ENCODE measurements at regions not wholly inside any gene's neighbourhood (a gene's known extent, or its start where the extent isn't known, plus 50 kb on each side); places are given as distances from the start of the nearest gene placed in this dataset.

GRCh38 chr7:131174855-131175254 lies 152.8 kb upstream of the MKLN1 start:
- no peaks in the 10 kb centered on the region for H3K4me1 Mint-ChIP-seq (ENCODE audit: unreplicated experiment)
- no peak for DNase-seq (ENCODE audit: extremely low spot score, unreplicated experiment)
- H3K27ac Mint-ChIP-seq, result no peak overlapping the region
- peaks cover 3% of the 10 kb centered on the region for H3K27me3 Mint-ChIP-seq
- no peak overlapping the region for H3K4me3 Mint-ChIP-seq
- no peak for TF ChIP-seq CTCF (conservative IDR thresholded peaks at IDR 0.05)
- no peaks in the 10 kb centered on the region for H3K9me3 Mint-ChIP-seq
- no peaks in the 10 kb centered on the region for H3K36me3 Mint-ChIP-seq

- H3K4me1 Mint-ChIP-seq (ENCODE audit: unreplicated experiment), result no peaks in the 10 kb centered on the region
- no peaks in the 10 kb centered on the region for H3K27me3 Mint-ChIP-seq
- no peak overlapping the region for H3K4me3 Mint-ChIP-seq
- DNase-seq (ENCODE audit: extremely low spot score, unreplicated experiment), result no peak
- no peaks in the 10 kb centered on the region for H3K36me3 Mint-ChIP-seq
- H3K27ac Mint-ChIP-seq, result no peak overlapping the region
- H3K9me3 Mint-ChIP-seq, result peaks cover 3% of the 10 kb centered on the region
- TF ChIP-seq CTCF (conservative IDR thresholded peaks at IDR 0.05), result no peak
Measured at GRCh38 chr7:131182446-131183058, 145.1 kb upstream of the MKLN1 start.

- Mint-ChIP-seq H3K9me3 (peaks cover 3% of the 10 kb centered on the region), H3K27me3 (no peaks in the 10 kb centered on the region), H3K36me3 (no peaks in the 10 kb centered on the region), H3K4me1 (ENCODE audit: unreplicated experiment) (no peaks in the 10 kb centered on the region), H3K4me3 (no peak overlapping the region), H3K27ac (no peak overlapping the region)
- no peak for DNase-seq (ENCODE audit: extremely low spot score, unreplicated experiment)
- no peak for TF ChIP-seq CTCF (conservative IDR thresholded peaks at IDR 0.05)
Measured at GRCh38 chr7:131183072-131183471, 144.6 kb upstream of the MKLN1 start.

GRCh38 chr7:131183611-131184119 lies 144.0 kb upstream of the MKLN1 start:
- no peaks in the 10 kb centered on the region for H3K36me3 Mint-ChIP-seq
- H3K9me3 Mint-ChIP-seq, result peaks cover 7% of the 10 kb centered on the region
- H3K4me1 Mint-ChIP-seq (ENCODE audit: unreplicated experiment), result no peaks in the 10 kb centered on the region
- no peaks in the 10 kb centered on the region for H3K27me3 Mint-ChIP-seq
- no peak overlapping the region for H3K27ac Mint-ChIP-seq
- no peak for DNase-seq (ENCODE audit: extremely low spot score, unreplicated experiment)
- no peak for TF ChIP-seq CTCF (conservative IDR thresholded peaks at IDR 0.05)
- H3K4me3 Mint-ChIP-seq, result no peak overlapping the region

- H3K27ac Mint-ChIP-seq, result no peak overlapping the region
- H3K36me3 Mint-ChIP-seq, result no peaks in the 10 kb centered on the region
- peaks cover 7% of the 10 kb centered on the region for H3K9me3 Mint-ChIP-seq
- DNase-seq (ENCODE audit: extremely low spot score, unreplicated experiment), result no peak
- H3K4me3 Mint-ChIP-seq, result no peak overlapping the region
- no peak for TF ChIP-seq CTCF (conservative IDR thresholded peaks at IDR 0.05)
- H3K4me1 Mint-ChIP-seq (ENCODE audit: unreplicated experiment), result no peaks in the 10 kb centered on the region
- no peaks in the 10 kb centered on the region for H3K27me3 Mint-ChIP-seq
Measured at GRCh38 chr7:131186816-131187215, 140.9 kb upstream of the MKLN1 start.
